HS-5 (cell line): ENCODE measurements at regions not wholly inside any gene's neighbourhood (a gene's known extent, or its start where the extent isn't known, plus 50 kb on each side); places are given as distances from the start of the nearest gene placed in this dataset.

ENCODE experiments used
- DNase-seq: peaks from one replicate; pipeline ENCODE4 v3.0.0-alpha.2; 2012; ENCODE audit warnings: low read depth

DNA sequence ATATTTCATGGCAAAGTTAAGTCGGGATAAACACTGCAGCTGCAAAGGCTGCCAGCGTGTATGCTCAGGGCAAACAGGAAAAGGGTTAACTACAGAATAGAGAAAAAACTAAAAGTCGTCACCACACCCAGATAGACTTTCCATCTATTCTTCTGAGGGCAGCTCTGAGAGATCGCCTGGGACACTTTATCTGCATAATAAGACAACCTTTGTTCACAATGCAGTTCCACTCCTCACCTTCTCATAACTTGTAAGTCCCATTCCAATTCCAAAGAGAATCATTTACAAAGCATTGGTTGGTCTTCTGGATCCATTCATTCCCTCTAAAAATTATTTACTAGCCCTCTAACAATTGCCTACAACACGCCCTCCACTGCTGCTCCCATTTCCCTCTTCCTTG, 437.4 kb downstream of the RND3 start:
- no peak for DNase-seq

DNA sequence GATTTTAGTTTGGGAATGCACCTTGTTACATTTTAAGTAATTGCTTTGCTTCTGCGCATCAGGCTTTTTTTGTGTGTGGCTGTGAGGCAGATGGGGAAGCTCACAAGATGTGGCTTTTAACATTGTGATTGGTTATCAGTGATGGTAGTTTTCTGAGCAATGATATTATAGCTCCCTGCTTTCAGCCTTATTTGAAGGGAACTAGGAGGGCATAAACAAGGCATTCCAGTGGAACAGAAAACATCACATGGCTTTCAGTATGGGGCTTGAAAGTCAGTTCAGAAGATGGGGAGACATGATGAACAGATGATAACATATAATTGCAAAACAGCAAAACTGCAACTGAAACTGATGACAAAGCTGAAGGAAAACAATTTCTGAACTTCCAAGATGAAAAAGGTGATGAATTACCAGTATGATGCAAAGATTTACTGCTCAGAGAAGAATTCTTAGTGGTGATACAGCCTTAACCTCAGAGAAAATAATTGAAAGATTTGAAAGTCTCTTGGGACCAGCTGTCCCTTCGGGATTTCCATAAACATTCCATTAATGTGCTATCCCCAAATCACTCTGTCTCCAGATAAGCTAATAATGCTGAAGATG, 439.7 kb downstream of the RND3 start:
- DNase-seq: no peak

DNA sequence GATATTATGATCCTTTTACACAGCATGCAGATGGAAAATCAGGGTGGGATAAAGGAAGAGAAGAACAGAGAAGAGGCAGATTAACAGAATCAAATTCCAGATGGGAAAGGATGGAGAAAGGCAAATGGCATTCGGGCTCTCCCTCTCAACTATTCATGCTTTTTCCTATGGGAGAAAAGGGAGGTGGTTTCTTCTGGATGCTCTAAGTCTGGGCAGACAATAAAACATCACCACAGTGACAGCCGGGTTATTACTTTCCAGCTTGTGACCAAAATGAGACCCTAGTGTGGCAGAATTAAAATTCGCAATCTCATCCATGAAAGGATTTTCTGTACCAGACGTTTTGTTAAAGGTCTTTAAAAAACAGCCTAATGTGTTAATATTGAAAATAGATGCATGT, 440.7 kb downstream of the RND3 start:
- DNase-seq: no peak

DNA sequence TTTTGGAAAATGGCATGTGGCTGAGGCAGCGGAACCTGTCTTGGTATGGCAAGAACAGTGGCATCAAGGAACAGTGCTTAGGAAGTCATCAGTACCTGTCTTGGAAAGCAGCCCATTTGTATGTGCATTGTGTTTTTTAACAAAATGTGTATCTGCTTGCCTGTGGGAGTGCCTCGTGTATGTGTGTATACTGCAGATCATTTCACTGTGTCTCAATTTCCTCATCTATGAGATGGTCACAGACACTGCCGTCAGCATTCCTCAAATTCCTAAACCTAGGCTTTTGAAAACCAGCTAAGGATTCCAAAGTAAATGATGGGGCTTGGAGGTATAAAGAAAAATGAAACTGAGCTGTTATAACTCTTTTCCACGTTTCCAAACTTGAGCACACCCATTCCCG, 441.3 kb downstream of the RND3 start:
- no peak for DNase-seq

DNA sequence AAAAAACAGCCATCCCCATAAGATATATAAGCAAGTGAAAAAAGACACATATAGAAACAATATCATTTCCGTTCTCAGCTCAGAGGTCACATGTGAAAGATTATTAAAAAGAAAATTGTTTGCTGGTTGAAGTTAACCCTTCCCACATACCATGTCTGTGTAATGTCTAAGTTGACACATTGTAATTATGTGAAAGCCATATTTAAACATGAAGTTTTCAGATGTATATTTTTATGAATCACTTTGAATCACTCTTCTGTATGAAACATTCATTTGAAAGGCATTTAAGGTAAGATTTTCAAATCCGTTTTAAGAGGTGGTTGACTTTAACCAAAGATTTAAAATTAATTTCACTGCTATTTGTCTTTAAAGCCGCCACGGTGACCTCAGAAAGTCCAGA, 441.9 kb downstream of the RND3 start:
- DNase-seq: no peak

DNA sequence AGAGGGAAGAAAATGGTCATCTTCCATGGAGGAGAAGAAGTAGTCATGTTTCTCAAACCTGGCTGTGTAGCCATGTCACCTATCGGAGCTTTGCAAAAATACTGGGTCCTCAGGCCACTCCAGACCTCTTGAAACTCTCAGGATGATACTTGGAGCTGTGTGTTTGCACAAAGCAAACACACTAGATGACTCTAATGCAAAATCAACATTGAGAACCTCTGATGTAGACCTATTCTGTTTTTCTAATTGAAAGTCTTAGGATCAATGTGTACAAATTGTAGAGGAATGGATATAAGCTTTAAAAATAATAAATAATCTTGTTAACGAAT, 444.3 kb downstream of the RND3 start:
- no peak for DNase-seq

DNA sequence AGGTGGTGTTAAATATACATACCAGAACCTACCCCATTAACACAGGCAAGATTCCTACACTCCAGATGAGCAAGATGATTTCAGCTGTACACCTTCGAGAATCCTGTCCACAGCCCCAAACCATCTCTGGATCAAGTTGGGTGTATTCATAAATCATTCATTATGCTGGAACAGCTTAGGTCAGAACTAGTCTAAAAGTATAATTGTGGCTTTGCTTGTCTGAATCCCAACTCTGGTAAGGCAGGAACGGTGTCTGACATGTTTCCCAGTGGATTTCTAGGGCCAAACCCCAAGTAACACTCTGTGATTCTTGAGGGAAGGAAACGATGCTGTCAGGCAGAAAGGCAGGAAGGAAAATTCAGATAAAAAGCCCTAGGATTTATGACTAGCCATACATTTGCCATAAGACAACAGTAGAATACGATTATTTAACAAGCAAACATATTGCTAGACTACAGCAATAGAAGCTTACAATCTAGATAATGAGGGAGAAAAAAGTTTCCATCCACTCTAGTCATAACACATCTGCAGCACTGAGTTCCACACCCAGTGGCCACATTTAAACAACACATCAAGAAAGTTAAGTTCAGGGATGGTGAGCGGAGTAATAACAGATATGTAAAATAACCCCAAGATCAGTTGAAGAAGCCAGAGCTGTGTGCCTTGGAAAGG, 444.8 kb downstream of the RND3 start:
- DNase-seq: no peak

DNA sequence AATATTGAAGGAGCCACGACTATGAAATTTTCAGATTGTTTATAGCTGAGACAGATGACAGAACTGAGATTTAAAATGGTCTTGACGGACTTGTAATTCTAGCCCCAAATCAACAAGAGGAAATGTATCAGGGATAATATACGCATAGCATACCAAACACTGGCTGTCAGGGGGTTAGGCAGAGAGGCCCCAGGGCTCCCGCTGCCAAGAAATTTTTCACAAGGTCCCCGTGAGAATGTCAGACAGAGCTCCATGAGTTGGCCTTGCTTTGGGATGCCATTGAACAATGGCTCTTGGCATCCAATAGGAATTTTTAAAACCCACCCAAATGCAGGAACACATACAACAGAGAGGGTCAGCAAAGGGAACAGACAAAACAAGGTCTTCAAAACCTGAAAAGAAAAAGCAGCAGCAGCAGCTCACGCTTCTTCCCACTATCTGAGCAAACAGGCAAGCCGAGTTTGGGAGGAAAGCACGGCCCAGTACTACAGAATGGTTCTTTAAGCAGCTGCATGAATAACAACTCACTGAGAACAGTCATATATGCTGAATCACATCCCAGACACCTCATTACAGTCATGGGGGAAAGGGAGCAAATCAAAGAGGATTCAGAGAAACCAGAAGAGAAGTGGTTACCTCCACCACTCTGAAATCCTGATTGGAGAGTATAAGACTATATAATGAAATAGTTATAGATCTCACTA, 445.6 kb downstream of the RND3 start:
- no peak for DNase-seq

DNA sequence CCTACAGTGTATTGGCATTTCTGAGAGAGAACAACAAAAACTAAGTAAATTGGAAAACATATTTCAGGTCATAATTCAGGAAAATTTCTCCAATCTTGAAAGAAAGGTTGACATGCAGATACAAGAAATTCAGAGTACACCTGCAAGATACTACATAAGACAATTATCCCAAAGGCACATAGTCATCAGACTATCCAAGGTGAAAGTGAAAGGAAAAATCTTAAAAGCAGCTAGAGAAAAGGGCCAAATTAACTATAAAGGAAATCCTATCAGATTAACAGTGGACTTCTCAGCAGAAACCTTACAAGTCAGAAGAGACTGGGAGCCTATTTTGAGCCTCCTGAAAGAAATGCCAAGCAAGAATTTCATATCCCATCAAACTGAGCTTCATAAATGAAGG, 449.0 kb upstream of the MMADHC start:
- no peak for DNase-seq

DNA sequence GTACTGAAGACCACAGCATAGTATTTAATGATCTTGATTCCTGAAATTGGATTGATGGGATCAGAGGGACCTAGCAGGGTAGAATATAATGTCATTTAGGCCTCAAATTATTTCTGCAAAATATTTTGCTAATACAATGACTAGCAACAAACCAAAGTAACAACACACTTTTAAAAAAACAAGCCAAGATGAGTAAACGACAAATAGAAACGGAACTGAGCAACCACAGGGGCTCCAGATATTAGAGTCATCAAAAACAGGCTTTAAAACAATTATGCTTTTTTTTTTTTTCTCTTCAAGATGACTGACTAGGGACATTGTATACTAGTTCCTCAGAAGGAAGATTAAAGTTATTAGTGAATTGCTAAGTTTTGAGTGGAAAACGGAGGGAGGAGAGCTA, 447.1 kb upstream of the MMADHC start:
- DNase-seq: no peak

DNA sequence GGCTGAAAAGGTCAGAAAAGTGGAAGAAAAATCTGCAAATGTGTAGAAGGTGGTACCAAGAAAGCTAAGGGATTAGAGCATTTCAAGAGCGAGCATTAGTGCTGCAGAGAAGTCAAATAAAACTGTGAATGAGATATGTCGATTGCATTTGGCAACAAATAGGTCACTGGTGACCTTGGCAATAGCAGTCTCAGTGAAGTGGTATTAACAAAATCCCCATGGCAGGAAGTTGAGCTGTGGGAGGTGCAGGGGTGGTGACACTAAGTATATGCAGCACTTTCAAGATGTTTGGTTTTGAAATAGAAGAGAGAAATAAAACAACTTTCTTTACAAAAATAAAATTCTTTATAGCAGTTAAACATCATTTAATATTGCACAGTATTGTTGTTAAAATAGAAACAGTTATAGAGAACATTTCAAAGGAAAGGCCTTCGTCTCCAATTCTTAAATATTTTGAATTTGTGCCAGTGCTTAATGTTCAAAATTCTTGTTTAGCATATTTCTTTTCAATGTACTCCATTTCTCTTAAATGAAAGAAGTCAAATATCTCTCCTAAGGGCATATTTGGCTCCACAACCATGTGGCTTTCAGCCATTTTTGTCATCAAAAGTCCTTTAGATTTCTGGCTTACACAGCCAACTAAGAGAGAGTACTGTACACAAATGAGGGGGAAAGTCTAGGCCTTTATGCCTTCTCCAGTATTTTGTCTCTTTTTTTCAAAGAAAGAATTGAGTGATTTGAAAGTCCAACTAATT, 443.0 kb upstream of the MMADHC start:
- DNase-seq: no peak

DNA sequence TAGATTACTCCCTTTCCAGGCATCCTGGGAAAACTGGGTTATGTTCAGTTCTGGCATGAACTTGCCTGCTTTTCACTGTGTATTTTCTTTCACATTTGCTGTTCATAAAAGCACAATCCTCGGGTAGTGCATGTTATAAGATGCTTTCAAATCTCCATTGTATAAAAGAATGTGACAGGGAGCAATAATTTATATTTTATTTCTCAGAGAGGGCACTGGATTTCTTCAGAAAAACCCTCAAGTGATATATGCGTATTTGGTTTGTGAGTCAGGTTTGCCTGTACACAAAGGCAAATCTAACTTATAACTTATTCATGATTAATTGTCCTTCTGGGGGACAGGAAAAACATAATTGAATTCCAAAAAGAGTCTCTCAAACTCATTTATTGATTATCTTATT, 440.7 kb upstream of the MMADHC start:
- DNase-seq: no peak

DNA sequence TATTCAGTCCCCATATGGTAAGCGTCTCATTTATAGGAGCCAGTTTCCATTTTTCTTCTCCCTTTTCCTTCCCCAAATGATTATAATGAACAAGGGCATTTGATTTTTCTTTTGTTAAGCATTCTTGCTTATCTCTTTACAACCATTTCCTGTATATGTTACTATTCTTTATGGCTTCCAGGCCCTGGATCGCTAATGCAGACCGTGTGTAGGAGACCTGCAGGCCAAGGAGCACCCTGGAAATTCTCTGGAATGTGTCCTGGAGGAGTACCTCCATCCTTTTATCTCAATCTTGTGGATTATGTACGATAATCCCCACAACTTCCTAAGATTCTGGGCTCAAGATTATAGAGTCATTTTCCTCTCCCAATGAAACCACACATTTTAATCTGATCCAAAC, 439.6 kb upstream of the MMADHC start:
- DNase-seq: no peak

DNA sequence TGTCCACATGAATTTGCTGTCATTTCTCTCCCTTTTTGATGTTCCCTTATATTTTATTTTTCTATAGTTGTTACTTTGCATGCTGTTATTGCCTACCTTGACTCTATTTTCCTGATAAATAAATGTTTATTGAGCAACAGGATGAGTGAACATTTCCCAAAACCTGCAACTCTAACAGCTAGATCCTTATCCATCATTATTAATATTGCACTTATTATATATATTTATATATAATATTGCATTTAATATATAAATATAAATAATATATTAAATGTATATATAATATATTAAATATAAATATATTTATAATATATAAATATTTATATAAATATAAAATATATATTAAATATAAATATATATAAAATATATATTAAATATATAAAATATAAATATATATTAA, 436.1 kb upstream of the MMADHC start:
- DNase-seq: no peak

DNA sequence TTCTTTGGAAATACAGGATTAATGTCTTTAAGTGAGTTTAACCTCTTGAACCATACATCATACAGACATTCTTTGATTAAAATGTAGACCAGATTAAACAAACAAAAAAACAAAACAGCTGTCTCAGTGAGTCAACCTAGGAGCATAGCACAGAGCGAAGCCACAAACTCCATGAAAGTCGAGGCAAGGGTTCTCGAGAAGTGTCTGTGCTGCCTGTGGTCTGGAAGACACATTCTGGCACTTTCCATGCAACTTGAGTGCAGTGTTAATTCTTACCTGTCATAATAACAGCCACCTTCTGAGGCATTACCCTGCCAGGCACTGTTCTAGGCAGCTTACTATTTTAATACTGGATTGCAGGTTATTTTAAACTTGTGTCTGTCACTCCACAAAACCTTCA, 435.5 kb upstream of the MMADHC start:
- no peak for DNase-seq

DNA sequence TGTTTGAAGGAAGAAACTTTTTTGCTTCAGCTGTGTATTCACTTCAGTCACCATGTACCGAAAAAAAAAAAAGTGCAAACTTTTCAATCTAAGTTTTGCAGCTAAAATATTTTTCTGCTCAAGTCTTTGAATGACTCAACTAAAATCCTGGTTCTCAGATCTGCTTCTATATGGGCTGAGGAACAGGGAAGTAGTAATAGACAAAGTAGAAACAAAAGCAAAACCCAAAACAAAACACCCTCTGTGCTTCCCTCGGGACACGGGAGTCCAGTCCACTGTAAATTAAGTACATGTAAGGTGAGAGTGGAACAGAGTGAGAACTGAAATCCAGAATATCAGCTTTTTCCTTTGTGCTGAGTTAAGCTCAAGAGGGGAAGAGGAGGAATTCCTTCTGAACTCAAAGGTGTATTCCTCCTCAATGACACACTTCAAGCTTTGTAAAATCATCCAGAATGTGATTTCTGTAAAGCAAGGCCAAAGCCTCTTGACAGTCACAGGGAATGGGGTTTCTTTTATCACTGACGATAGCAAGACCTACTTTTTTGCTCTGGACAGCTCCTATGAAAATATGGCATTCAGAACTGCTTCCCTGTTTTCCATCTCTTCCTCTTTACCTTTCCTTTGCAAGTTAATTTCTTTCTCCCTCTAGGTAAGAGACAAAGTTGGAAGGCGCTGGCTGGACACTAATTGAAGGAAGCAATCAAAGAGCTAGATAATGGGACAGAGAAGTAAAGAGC, 433.5 kb upstream of the MMADHC start:
- no peak for DNase-seq

DNA sequence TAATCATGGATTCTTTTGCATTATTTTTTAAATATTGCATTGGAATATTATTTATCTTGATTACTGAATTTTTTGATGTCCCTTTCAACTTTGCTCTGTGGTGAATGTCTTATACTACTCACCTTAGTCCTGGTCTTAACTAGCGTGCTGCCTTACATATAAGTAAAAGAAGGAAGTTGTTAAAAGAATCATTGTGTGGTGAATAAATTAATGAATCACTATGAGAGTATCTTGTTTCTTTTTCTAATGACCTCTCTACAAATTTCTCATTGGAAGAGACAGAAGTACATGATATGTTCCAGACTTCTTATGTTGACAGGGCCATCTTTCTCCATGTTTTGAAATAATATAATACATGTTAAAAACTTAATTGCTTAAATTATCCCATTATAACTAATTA, 432.6 kb upstream of the MMADHC start:
- no peak for DNase-seq

DNA sequence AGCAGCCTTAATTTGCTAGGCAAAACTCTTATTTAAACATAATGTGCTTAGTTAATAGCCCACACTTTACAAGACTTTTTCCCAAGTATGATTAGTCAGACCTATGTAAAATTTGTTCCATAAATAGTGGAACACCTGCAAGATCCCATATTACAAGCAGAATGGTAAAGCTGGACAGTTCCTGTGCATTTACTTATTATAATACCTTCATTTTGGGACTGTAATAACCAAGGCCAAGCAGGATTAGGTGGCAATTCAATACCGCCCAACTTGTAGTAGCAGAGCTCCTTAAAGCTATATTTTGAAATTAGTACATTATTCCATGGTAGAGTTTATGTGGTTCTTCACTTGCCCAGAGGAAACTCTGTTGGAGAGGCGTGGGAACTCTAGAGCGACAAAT, 431.5 kb upstream of the MMADHC start:
- DNase-seq: no peak

DNA sequence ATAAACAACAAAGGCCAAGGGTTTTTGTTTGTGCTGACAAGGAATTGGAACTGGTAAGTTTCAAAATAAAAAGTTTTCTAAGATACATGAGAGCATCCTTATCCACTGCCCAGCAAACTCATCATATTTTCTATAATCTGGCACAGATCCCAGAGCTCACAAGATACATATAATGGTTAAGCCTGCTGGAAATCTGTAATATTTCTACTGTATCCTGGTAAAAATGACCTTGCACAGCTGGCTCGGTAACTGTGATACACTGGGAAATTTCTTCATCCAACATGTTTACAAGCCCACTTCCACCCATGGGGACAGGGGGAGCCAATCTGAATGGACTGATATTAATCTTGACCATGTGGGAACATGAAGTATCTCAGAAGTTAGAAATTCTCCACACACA, 425.4 kb upstream of the MMADHC start:
- no peak for DNase-seq

DNA sequence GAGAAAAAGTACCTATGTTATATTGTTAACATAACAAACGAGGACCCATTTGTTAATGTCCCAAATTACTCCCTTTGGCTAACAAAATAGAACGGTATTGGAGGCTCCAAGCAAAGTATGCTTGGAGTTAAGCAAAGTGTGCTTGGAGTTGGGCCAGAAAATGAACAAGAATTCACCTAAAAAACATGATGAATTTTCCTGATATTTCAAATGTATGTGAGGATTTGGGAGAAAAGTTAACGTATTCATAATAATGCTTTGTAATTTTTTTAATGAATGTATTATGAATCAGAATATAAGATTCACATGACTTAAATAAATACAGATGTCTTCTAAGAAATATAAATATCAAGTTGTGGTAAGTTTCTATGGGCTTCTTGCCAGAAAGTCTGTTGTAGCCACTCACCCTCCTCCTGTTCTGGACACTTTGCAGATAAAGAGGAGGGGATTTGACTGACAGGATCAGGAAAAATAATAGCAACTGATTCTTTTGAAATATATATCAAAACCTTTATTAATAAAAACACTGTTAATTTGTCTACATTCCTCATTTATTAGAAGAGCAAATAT, 423.7 kb upstream of the MMADHC start:
- DNase-seq: no peak

DNA sequence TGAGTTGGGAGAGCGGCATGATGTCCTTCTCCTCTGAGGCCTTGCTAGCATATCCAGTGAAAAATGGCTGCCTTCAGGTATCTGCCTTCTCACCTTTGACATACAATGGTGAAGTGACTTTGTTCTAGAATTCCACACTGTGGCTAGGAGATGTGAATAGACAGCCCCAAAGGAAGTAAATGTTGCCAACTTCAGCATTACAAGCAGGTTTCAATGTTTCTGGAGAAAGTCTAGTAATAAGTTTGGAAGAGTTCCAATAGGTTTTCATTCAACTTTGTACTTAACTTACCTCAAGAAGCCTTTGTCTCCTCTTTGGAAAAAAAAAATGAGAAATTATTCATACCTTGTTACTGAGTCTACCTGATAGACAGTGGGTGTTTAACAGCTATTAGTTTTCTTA, 421.3 kb upstream of the MMADHC start:
- DNase-seq: no peak

DNA sequence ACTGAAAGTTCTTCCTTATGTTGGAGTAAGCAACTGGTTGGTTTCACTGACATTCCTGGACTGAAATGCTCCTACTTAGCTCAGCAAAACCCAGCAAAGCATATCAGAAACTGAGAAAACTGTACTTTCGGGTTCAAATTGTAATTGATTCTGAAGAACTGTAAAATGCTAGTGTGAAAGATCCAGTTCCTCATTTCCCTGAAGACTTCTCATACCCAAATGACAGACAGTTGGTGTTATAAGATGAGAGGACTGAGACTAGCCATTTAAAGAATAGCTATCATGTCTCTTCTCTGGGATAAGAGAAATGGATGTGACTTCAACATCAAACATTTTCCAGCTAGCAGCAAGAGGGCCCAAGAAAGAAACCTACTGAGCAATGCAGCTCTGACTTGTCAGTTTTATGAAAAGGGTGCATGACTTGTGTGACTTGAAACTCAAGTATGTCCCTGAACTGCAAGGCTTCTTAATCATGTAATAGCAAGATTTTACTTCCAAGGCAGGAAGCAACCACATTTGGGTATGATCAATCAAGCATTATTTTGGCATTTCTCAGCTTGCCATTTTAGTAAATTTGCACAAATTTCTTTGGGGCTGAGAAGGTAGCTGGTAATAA, 420.3 kb upstream of the MMADHC start:
- no peak for DNase-seq
